Neutrophil (primary cell): ENCODE measurements at regions not wholly inside any gene's neighbourhood (a gene's known extent, or its start where the extent isn't known, plus 50 kb on each side); places are given as distances from the start of the nearest gene placed in this dataset.
"Not testable (repeated sequence)": the region's sequence is repeated elsewhere in the genome, so short reads cannot be mapped to it uniquely, and the experiment has no call there.

Experiments used
- H3K27ac ChIP-seq: fragments of 200-600 bp; sonication (generic); 2 replicates; pipeline ENCODE4 v1.5.1; 2016; ENCODE audit warnings: mild to moderate bottlenecking, moderate library complexity
- H3K27me3 ChIP-seq: fragments of 200-600 bp; sonication (generic); 2 replicates; pipeline ENCODE4 v1.6.0; 2016; ENCODE audit warnings: mild to moderate bottlenecking
- H3K36me3 ChIP-seq: fragments of 200-600 bp; sonication (generic); 2 replicates; pipeline ENCODE4 v1.5.1; 2017
- H3K4me1 ChIP-seq, 2 experiments: fragments of 200-600 bp in 1 of 2; sonication (generic) in 1 of 2; 1 replicate in 1 of 2; 2 replicates in 1 of 2; pipeline versions ENCODE4 v1.5.1 to v1.6.1; 2013 to 2016; ENCODE audit warnings: low read depth in 1 of 2, low read length in 1 of 2, mild to moderate bottlenecking in 1 of 2, moderate library complexity in 1 of 2; ENCODE audit not compliant: control insufficient read depth in 1 of 2, insufficient read depth in 1 of 2
- H3K4me3 ChIP-seq, 2 experiments: fragments of 200-600 bp in 1 of 2; sonication (generic) in 1 of 2; 1 replicate in 1 of 2; 2 replicates in 1 of 2; pipeline ENCODE4 v1.5.1; 2013 to 2016; ENCODE audit warnings: low read depth in 1 of 2, low read length in 1 of 2, mild to moderate bottlenecking in 1 of 2, moderate library complexity in 1 of 2
- H3K9me3 ChIP-seq: fragments of 200-600 bp; sonication (generic); 2 replicates; pipeline ENCODE4 v1.5.1; 2016
- TF ChIP-seq, protein P1 (sequence below): fragments of 200-600 bp; sonication (generic); IDR thresholded peaks from 2 replicates; pipeline ENCODE4 v1.5.1; 2016; ENCODE audit warnings: antibody characterized with exemption

DNA sequence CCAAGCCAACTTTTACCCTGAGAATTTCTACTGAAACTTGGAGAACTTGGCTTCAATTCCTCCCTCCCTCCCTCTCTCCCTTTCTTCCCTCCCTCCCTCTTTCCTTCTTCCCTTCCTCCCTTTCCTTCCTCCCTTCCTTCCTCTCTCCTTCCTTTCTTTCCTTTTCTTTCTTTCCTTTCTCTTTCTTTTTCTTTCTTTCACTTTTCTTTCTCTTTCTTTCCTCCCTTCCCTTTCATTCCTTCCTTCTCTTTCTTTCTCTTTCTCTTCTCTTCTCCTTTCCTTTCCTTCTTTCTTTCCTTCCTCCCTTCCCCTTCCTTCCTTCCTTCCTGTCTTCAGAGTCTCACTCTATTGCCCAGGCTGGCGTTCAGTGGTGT, 268.1 kb upstream of the SDK2 start:
- Histone ChIP-seq H3K4me3 (no peak overlapping the region), H3K9me3 (no peaks in the 10 kb centered on the region), H3K27me3 (peaks cover 67% of the 10 kb centered on the region), H3K27ac (no peak overlapping the region), H3K4me1 (peaks cover 0 to 1% of the 10 kb centered on the region in 2 experiments), H3K36me3 (no peaks in the 10 kb centered on the region)
- TF ChIP-seq, protein P1, sequence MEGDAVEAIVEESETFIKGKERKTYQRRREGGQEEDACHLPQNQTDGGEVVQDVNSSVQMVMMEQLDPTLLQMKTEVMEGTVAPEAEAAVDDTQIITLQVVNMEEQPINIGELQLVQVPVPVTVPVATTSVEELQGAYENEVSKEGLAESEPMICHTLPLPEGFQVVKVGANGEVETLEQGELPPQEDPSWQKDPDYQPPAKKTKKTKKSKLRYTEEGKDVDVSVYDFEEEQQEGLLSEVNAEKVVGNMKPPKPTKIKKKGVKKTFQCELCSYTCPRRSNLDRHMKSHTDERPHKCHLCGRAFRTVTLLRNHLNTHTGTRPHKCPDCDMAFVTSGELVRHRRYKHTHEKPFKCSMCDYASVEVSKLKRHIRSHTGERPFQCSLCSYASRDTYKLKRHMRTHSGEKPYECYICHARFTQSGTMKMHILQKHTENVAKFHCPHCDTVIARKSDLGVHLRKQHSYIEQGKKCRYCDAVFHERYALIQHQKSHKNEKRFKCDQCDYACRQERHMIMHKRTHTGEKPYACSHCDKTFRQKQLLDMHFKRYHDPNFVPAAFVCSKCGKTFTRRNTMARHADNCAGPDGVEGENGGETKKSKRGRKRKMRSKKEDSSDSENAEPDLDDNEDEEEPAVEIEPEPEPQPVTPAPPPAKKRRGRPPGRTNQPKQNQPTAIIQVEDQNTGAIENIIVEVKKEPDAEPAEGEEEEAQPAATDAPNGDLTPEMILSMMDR, result no peak

- TF ChIP-seq, protein P1, result no peak
- H3K9me3 ChIP-seq, result no peaks in the 10 kb centered on the region
- no peaks in the 10 kb centered on the region for H3K36me3 ChIP-seq
- peaks cover 54% of the 10 kb centered on the region for H3K27me3 ChIP-seq
- H3K4me3 ChIP-seq, result no peak overlapping the region
- no peak overlapping the region for H3K27ac ChIP-seq
- no peaks in the 10 kb centered on the region for H3K4me1 ChIP-seq
Observed at GRCh38 chr17:73914536-73915274, 270.5 kb upstream of the SDK2 start.

DNA sequence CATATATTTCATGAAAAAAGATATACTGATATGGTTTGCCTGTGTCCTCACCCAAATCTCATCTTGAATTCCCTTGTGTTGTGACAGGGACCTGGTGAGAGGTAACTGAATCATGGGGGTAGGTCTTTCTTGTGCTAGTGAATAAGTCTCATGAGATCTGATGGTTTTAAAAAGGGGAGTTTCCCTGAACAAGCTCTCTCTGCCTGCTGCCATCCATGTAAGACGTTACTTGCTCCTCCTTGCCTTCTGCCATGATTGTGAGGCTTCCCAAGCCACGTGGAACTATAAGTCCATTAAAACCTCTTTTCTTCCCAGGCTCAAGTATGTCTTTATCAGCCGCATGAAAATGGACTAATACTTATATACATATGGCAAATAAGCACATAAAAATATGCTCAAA, 274.8 kb upstream of the SDK2 start:
- peaks cover 28% of the 10 kb centered on the region for H3K27me3 ChIP-seq
- not testable (repeated sequence) for H3K36me3 ChIP-seq, H3K9me3 ChIP-seq, H3K27ac ChIP-seq, H3K4me1 ChIP-seq, H3K4me3 ChIP-seq

GRCh38 chr17:73921306-73921705, 277.1 kb upstream of the SDK2 start:
- H3K36me3 ChIP-seq, result no peaks in the 10 kb centered on the region
- H3K27ac ChIP-seq, result no peak overlapping the region
- H3K4me3 ChIP-seq, result no peak overlapping the region
- H3K9me3 ChIP-seq, result no peaks in the 10 kb centered on the region
- H3K4me1 ChIP-seq, result no peaks in the 10 kb centered on the region
- TF ChIP-seq, protein P1, result no peak
- H3K27me3 ChIP-seq, result peaks cover 30% of the 10 kb centered on the region

DNA sequence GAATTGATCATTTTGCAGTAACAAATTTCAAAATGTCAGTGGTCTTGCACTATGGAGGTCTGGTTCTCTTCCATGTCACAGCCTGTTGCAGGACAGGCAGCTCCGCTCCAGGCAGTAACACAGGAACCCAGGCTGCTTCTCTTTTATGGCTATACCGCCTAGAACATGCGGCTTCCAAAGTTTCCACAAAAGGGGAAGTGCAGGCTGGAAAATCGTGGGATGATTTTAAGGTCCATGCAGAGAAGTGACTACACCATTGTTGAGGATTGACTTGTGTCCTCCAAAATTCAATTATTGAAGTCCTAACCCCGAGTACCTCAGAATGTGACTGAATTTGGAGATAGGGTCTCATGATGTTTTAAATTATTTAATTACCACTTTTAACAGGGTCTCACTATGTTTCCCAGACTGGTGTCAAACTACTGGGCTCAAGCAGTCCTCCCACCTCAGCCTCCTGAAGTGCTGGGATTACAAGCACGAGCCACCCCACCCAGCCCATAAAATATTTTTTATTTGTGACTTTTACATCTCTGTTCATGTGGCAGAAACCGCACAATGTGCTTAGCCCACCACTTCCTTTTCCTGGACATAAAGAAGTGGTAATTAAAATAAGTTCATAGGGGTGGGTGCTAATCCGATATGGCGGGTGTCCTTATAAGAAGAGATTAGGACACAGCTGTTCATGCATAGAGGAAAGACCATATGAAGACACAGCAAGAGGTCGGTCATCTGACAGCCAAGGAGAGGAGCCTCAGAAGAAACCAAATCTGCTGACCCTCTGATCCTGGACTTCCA, 279.2 kb upstream of the RPL38 start:
- H3K4me1 ChIP-seq, result no peaks in the 10 kb centered on the region
- H3K4me3 ChIP-seq, result no peak overlapping the region
- H3K27me3 ChIP-seq, result peaks cover 12% of the 10 kb centered on the region
- H3K36me3 ChIP-seq, result no peaks in the 10 kb centered on the region
- H3K9me3 ChIP-seq, result no peaks in the 10 kb centered on the region
- TF ChIP-seq, protein P1, result no peak
- no peak overlapping the region for H3K27ac ChIP-seq

DNA sequence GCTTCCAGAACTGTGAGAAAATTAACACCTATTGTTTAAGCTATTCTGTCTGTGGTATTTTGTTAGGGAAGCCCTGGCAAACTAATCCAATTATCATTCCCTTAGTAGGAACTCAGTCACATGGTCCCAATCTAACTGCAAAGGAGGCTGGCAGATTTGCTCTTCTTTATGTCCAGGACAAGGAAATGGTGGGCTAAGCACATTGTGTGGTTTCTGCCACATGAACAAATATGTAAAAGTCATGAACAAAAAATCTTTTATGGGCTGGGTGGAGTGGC, 278.6 kb upstream of the RPL38 start:
- no peaks in the 10 kb centered on the region for H3K4me1 ChIP-seq
- H3K4me3 ChIP-seq, result no peak overlapping the region
- TF ChIP-seq, protein P1, result no peak

More for the DNA sequence above, 278.6 kb upstream of the RPL38 start:
- peaks cover 14% of the 10 kb centered on the region for H3K27me3 ChIP-seq
- H3K27ac ChIP-seq, result no peak overlapping the region
- no peaks in the 10 kb centered on the region for H3K9me3 ChIP-seq
- H3K36me3 ChIP-seq, result no peaks in the 10 kb centered on the region
